NCI-H2196 (cell line): ENCODE measurements at regions not wholly inside any gene's neighbourhood (a gene's known extent, or its start where the extent isn't known, plus 50 kb on each side); places are given as distances from the start of the nearest gene placed in this dataset.

Experiments used
- DNase-seq: peaks from one replicate; lab custom pipeline; 2025; ENCODE audit not compliant: unreplicated experiment; lab: John Stamatoyannopoulos, UW

DNA sequence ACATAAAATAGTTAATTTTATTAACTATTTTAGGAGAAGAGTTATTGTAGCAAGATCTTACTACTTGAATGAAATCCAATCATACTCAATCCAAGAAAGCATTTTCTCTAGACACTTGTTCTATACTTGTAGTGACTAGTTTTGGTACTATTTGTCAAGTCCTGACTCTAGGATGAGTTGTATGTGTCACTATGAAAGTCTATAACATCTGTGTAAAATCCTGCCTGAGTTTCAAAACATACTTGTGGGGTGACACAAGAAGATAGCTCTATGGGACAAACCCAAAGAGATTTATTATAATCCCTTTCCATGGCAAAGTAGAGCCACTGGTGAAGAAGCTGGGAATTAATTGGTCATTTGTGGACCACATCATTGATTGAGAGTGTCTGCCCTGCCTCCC lies 1042.2 kb upstream of the ADGRL4 start:
- DNase-seq = no peak

DNA sequence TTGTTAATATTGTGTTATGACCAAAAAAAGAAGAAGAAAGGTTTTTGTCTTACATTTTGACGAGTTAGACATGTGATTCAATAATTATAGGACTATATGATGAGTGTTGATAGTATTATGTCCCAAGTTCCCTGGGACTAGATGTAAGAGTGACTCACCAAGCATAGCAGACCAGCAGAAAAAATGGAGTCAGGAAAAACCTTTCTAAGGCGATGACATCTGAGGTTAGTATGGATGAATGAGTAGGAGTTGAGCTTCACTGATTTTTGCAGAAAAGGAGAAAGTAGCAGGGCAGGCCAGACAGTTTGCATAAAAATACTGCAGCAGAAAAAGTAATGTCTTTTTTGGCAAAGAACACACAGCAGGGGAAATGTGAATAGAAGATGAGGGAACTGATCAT lies 1041.3 kb upstream of the ADGRL4 start:
- no peak for DNase-seq

DNA sequence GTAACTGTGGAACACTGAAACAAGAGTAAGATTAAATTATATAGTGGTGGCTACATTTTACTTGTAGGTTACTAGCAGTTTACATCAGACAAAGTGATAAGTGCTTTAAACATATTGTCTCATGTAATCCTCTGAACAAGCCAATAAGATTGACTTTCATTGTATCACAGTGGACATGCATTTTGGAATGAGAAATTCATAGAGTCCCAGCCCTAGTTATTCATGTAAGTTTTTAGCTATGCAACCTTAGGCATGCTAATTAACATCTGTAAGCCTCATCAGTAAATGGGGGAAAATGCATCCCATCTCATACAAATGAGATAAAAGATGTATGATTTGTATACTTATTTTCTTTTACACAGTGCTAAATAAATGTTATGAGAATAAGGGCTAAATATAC lies 1038.1 kb upstream of the ADGRL4 start:
- DNase-seq = no peak

DNA sequence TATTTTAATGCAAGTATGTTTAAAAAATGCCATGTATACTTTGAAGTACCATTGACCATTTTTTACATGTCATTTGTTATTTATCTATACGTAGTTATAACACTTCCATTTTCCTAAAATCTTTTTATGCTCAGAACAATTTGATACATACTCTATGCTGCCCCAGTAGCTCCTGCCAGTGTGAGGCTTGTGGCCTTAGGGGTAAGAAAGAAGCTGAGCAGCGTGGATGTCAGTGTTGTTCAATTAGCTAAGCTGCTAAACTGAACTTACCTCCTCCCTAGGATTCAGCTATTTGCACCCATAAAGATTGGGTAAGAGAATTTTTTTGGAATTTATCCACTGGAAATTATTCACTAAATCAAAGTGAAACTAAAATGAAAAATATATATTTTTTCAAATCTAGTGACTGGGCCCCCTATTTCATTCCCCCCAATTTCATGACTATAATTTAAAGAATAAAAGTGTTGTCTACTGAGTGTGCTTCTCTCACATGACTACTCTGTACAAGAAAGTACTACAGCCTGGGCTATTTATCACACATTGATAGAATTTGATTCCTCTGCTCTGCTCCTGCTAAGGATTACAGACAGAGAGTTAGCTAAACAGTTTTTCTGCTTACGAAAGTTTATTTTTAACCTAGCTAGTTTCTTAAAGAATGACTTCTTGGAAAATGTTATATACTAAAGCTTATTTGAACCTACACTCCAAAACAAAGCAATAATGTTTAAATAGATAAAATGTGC lies 1030.3 kb upstream of the ADGRL4 start:
- DNase-seq = no peak

DNA sequence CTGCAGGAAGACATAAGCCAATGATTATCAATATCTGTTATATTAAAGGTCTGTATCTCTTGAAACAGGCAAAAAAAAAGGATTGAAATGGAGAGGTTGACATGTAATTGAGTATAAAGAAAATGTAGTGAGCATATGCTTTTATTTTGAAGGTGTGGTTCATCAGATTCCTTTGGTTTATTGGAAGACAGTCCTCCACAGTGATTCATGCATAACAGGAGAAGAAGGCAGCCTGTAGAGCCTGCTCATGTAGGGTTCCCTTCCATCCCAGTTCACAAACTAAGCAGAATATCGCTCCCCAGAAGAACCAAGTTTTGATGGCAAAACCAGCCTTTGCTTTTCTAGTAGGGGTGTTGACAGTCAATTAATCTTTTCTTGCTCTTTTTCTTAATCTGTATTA lies 1016.8 kb upstream of the ADGRL4 start:
- no peak for DNase-seq

DNA sequence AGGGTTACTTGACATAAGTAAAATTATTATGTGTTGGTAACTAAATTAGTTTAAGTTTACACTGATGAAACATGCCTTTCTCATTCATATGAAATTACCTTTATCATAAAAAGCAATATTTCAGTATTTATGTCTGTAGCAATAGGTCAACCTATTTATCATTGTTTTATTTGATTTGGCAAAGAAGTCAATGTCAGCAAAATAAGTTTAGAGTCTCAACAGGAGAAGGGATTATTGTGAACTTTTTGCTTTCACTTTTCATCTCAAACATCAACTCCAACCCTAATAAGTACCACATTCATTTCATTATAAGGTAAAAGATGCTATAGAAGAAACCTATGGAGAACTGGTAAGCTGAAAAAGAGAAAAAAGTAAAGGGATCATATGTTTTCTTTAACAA lies 1015.4 kb upstream of the ADGRL4 start:
- no peak for DNase-seq

DNA sequence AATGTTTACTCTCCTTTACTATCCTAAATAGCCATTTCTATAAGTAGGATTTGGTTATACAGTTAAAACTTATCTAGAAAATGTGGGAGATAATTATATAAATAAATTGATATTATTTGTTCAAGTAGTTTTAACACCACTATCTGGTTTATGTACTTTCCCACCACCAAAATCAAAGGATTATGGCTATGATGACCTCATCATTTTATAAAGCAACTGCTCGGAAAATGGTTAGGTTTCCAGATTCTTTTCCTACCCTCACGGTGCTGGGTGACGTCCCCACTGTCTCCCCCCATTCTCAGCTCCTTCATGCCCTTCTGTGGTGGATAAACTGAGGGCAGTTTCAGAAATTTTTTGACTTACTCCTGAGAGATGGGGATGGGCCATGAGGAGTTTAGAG lies 1011.8 kb upstream of the ADGRL4 start:
- no peak for DNase-seq

DNA sequence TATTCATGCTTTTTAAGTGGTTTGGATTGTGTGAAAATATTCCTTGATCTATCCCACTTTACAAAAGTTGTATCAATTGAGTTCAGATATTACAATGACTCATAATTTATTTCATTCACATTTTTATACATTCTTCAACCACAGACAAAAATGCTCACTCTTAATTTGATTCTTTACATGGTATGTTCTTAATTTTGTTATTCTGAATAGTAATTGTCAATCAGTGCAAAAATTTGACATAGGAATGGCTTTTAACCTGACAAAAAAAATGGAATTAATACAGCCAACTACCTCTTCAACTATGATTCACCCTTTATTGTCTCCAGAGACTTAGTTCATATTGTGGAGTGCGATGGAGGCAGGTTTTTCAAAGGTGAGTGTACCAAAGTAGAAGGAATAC lies 1002.4 kb upstream of the ADGRL4 start:
- DNase-seq = no peak

DNA sequence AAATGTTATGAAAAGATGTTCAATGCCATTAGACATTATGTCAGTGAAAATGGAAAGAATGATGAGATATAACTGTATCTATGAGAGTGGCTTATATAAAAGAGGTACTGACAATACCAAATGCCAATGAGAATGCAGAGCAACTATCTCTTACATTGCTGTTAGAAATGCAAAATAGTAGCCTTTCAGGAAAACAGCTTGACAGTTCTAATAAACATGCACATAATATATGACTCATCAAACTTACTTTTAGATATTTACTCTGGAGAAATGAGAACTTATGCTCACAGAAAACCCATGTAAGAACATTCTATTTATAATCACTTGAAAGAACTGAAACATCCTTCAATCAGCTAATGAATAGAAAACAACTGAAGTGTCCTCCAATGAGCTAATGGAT lies 996.7 kb upstream of the ADGRL4 start:
- DNase-seq = no peak

DNA sequence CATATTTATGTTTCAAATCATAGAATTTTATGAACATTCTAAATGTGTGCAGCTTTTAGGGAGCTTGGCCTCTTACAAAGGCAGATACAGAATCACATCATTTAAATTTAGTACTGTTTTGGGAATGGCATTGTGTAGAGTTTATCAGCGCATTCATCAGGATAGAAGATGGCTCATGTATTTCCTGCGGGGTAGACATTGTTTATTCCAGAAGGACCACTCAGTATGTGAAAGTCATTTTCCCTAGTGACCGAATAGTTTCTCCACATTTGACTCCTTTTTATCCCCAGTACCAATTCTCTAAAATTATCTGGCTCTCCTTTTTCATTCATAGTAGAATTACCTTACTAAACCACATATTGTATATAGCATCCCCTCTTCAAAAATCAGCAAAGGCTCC lies 981.9 kb upstream of the ADGRL4 start:
- no peak for DNase-seq

DNA sequence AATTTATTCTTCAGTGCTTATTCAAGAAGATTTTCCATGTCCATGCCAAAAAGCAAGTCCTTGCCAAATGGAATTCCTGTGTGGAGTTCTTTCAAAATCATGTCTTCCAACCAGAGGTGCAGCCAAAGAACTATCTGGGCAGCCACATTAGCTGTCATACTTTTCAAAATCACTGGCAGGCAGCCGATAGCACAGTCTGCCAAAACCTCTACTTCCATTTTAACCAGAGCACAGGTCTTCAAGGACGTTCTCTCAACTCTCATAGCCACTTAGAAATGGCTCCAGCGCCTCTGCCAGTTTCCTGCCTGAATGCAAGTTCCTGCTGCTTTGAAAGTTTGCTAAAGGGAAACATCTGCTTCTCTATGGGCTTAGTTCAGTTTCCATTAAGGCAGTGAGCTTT lies 975.7 kb upstream of the ADGRL4 start:
- DNase-seq = no peak

DNA sequence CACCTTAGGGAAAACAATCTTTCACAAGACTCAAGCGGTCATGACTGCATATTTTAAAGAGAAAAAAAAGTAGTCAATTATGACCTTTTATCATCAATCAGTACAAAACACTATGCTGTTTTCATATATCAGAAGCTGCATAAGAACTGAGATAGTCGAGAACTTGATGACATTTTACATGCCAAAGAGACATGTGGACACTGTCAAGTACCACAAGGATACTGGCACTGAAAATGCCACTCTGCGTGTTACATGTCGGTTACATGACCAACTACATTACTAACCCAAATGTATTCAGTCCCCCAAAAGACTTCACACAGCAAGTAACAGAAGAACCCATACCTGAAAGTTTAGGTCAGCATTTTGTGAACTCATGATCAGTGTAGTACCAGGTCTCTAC lies 975.0 kb upstream of the ADGRL4 start:
- DNase-seq = no peak

DNA sequence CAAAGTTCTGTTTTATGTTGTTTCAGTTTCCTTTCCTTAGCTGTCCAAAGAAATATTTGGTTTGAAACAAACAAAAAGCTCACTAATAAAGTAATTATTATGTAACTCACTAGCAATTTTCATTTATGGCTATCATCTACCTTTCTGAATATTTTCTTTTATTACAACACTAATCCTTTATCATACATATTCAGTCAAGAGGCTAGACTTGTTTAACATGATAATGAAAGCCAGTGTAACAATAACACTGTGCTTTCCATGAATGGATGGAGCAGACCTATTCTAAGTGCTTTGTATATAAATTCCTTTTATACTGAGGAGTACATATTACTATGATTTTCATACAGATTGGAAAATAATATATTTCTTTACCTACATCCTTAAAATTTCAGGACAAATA lies 972.8 kb upstream of the ADGRL4 start:
- no peak for DNase-seq

DNA sequence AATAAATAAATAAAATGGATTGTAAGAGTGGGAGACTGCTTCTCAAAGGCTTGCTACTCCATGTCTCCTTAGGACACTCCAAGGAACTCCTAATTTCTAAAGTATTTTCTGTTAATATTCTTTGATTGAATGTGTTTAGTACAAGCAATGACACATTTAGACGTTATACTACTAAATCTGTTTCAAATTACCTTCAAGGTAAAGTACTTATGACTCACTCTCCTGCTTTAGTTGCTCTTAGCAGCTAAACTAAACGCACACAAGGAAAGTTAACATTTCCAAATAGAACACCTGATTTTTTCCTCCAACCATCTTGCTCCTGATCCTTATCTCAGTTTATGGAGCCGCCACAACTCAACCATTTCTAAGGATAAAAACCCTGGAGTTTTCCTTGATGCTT lies 969.8 kb upstream of the ADGRL4 start:
- no peak for DNase-seq

DNA sequence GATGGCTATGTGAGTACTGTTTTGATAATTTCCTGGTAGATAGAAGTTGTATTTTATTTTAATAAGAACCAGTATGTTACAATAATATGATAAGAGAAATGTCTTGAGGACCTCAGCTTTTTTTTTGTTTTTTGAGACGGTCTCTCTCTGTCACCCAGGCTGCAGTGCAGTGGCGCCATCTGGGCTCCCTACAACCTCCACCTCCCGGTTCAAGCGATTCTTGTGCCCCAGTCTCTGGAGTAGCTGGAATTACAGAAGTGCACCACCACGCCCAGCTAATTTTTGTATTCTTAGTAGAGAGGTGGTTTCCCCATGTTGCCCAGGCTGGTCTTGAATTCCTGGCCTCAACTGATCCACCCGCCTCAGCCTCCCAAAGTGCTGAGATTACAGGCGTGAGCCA lies 968.1 kb upstream of the ADGRL4 start:
- no peak for DNase-seq

DNA sequence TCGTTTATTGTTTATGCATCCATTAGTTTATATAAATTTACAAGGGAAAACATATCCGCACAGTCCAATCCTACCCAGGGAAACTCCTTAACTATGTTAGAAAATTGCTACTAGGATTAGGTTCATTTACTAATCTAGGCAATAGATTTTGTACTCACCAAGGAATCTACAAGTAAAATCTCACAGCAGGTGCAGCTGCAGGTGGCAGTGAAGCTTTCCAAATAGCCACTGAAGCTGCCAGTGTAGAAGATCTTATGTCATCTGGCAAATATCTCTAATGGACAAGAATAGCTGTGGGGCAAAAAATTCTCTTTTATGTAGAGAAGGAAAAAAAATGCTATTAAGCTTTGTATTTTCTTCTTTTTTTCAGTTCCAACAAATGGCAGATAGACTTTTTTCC lies 963.4 kb upstream of the ADGRL4 start:
- no peak for DNase-seq

DNA sequence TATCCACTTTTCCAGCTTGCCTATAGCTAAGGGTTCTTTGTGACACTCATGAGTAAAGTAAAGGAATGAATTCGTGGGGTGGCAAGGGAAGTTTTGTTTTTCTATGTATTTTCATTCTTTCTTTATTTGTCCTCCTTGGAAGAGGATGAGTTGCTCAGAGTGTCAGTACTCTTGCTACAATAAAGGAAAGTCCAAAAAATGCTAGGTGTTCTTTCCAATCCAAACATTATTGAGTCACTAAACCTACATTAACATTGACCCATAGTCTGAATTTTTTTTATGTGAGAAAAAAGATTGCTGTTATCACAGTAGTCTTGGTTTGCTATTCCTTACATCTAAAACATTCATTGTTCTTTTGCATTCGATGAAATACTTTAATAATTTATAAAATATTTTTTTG lies 959.9 kb upstream of the ADGRL4 start:
- DNase-seq = no peak

DNA sequence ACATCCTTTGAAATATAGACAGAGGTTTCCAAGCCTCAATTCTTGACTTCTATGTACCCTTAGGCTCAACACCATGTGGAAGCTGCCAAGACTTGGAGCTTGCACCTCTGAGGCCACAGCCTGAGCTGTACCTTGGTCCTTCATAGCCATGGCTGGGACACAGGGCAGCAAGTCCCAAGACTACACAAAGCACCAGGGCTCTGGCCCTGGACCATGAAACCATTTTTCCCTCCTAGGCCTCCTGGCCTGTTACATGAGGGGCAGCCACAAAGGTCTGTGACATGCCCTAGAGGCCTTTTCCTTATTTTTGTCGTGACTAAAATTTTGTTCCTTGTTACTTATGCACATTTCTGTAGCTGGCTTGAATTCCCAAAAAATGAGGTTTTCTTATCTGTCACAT lies 953.1 kb upstream of the ADGRL4 start:
- no peak for DNase-seq

DNA sequence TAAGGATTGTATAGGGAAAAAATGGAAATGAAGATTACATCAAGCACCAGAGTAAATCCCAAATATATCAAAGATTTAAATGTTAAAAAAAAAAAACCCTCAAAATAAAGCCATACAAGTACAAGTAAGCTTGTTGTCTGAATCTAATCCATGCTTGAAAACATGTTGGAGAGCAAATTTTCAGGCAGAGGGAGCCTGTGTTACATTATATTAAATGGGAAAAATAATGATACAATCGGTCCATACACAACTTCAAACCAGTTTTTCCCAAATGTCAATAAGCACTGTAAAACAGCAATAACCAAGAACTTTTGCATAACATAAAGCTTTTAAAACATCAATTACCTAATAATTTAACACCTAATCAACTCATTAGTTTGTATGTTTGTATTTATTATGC lies 949.4 kb upstream of the ADGRL4 start:
- no peak for DNase-seq

DNA sequence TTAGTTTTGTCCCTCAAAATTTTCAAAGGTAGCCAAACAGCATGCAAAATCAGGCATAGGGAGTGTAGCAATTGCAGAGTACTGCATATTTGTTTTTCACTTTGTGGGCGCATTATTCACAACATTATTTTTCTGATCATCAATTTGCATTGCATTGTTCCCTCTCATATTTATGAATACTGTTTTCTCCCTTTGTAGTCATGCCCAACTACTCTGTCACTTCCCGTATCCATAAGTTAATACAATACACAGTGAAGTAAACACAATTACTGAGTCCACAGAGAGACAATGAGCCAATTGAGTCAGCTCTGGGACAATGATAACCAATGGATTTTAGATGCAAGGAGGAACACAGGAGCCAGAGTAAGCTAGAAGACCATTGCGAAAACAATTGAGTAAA lies 944.0 kb upstream of the ADGRL4 start:
- DNase-seq = no peak

DNA sequence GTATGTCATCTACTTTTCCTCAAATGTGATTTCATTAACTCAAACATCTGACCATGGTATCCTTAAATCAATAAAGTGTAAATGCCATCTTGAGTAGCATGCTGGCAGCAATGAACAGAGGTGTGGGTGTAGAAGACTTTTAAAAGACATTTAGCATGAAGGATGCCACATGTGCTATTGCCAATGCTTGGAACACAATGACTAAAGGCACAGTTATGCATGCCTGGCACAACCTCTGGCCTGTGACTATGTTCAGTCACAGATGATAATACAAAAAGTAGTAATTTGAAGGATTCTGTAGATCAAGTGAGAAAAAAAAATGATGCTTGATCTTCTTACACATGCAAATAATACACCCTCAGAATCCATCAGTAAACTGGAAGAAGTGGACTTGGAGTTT lies 938.9 kb upstream of the ADGRL4 start:
- DNase-seq = no peak

DNA sequence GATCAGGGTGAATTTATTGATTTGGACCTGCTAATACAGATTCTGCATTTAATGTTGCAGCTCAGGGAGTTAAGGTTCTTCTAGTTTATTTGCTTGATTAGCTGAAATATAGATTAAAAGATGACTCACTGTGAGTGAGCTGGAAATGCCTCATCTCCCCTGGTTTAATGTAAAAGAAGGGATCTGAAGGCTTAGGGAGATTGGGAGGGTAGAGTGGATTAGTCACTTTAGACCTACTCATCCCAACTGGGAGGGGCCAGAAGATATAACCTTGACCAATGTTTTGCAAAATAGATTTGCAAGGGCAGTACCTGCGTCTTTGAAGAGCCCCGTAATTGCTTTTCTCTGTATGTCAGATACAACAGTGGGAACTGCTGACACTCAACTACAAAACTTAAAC lies 922.8 kb upstream of the ADGRL4 start:
- DNase-seq = no peak

DNA sequence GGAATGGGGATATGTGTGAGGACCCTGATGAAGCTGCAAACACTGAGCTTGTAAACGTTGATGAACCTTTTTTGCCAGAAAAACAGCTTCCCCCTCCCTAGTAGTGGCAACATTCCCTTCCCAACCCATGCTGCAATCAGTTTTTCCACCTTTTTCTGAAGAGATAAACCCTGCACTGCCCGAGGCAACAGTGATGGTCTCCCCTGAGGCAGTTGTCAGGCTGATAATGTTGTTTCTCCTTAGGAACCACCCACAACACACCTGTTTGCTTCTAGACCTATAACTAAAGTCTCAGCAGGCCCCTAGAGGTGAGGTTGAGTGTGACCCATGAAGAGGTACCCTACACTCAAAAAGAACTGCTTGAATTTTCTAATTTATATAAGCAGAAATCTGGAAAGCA lies 922.4 kb upstream of the ADGRL4 start:
- no peak for DNase-seq
